ENCODE measurements at regions not wholly inside any gene's neighbourhood (a gene's known extent, or its start where the extent isn't known, plus 50 kb on each side); places are given as distances from the start of the nearest gene placed in this dataset.
"Not testable (repeated sequence)": the region's sequence is repeated elsewhere in the genome, so short reads cannot be mapped to it uniquely, and the experiment has no call there.

DNA sequence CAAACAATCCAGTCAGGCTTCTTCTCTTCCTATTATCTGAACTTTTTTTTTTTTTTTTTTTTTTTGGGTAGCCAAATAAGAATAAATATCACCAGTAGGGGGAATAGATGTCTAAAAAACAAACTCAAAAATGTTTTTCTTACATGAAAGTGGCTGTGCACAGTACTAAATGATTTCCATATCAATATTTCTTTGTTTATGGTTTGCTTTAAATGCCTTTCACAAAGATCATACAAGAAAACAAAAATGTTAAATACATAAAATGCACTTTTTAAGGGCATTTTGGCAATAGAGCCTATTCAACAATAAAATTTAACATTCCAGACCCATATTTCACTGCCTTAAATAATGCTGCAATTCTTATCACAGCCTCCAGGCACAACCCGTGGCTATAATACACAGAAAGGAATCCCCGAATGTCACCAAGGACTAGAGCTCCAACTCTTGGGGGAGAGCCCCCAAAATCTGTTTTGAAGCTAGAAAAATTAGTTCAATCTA lies 91.1 kb upstream of the TBCA start:
- DNase-seq = no peak

GRCh38 chr5:77866198-77866597 lies 90.1 kb upstream of the TBCA start:
- DNase-seq = no peak

DNA sequence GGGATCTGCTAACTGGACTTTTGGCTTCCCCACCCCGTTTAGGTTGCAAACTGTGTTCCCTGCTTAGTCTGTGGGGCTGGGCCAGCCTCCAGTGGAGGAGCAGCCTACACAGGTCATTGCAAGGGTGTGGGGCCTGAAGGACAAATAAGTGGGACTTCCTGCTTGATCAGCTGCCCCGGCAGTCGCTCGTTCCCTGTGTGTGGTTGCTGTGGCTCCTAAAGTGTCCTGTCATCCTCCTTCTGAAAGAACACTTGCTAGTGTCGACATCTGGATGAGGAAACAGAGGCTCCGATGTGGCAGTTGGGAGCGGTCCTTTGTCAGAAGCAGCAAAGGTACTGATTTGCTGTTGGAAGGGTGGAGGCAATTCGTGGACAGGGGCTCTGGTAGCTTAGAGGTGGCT lies 88.9 kb upstream of the TBCA start:
- no peak for DNase-seq

- DNase-seq = no peak
Measured at GRCh38 chr5:77863181-77863580, 87.0 kb upstream of the TBCA start.

DNA sequence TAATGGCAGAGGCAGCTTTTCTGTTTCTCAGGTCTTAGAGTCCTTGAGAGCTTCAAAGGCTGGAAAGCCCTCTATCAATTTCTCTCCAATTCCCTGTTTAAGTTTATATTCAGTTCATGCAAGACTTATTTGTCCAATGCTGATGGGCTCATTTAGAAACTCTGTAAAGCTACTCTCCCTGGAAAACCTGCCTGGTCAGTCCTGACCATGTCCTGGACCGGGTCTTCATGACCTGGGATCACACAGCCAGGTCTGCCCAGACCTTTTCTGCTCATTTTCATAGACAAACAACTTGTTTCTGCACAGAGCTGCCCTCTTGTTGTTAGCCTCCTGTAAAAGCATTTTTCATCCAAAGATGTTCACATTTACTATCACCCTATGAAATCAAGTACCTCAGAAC lies 85.4 kb upstream of the TBCA start:
- DNase-seq = no peak

DNA sequence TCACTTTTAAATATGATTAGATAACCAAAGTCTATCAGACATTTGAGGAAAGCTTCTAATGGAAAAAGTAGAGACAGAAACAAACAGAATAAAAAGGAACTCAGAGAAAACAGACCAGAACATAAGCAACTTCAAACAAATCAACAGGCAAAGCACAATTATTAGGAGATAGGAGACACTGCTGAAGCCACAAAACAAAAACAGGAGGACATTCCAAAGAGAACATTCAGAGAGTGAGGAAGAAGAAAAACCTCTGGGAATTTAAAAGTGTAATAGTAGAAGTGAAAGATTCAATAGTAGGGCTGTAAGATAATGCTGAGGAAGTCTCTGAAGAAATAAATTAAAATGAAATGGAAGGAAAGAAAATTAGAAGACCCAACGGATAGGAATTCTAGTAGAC lies 83.2 kb upstream of the TBCA start:
- no peak for DNase-seq

- not testable (repeated sequence) for DNase-seq
Measured at GRCh38 chr5:77858678-77859077, 82.5 kb upstream of the TBCA start.

- DNase-seq = no peak
Measured at GRCh38 chr5:77855369-77855768, 79.2 kb upstream of the TBCA start.

DNA sequence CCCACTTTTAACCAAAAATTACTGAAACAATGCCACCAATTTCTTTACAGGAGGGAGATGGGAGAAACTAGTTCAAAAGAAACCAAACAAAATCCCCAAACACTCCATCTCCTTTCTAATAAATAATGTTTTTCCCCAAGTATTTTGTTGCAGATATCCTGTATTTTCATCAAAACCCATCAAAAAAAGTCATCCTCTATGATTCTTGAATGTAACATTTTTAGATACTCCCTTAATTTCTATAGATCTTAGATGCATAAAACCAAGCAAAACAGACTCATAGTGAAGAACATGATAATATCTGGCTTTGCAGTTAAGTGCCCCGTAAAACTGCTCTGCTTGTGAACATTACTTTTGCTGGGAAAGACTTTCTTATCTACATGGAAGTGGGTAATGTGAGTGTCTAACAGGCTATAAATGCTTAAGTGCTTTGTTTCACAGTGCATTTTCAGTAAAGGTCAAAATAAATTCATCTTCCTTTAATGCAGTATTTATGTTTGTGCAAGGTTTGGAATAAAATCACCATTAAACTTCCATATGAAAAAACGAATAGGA lies 77.3 kb upstream of the TBCA start:
- DNase-seq = peak; percentile 14

DNA sequence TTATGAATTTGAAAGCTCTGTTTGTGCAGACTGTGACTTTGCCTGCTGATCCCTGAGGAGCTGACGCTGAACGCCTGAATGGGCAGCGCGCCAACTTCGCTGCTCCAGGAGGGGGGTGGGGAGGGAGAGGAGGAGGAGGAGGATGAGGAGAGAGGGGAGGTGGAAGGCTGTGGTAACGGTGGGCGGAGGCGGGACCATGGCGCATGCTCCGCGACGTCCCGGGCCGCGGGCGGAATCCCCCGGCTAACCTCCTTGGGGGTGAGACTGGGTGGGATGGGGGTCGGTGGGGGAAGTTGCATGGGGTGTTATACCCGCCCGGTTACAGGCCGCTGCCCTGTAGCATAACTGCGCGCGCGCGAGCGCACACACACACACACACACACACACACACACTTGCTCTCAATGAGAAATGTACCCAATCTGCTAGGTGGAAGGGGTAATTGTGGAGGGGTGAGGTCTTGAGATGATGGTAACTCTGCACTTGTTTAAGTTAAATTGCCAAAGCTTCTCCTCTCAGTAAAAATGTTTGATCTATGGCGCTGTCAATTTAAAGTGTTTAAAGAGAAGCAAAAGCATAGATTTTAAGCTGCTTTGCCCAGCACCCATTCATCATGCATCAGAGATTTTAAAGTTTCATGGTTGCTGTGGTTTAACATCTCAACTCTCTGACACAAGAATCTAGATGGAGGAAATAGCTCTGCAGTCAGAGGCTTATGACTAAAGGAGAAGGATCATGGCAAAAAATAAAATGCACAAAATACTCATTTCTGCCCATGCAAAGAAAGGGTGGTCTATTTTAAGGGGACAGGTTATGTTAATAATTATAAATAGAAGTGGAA lies 76.6 kb upstream of the TBCA start:
- DNase-seq = peak; percentile 58

GRCh38 chr5:77852068-77852513 lies 76.0 kb upstream of the TBCA start:
- DNase-seq = no peak

DNA sequence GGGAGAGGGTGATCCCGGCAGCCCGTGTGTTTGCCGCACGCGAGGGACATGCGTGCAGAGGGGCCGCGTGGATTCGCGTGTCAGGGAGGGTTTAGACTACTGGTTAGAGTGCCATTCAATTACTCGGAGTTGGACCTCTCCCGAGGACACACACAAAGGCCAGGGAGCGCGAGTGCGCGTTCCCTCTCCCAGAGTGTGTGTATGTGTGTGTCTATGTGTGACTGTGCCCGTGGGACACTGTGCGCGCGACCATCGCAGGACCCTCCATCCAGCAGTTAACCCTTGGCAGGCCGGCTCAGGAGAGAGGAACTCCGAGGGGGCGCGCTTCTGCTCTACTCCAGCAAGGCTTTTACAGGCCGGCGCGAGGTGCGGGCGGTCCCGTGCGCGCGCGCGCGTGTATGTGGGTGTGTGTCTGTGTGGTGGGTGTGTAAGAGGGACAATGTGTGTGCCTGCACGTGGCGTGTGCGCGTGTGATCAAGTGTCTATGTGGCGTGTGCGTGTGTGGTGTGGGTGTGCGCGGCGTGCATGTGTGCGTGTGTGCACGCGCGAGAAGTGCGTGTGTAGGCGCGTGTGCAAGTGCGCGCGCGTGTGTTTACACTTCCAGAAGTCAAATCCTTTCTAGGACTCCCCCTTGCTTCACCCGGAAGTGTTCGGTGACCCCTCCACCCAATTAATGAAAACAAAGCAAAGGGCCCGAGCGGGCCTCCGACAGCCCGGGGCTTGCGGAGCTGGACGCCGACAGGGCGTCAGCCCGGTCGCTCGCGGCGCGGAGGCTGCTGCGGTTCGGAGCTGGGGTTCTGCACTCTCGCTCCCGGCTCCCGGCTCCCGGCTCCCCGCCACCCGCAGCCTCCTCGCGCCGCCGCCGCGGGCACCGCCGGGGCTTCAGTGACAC lies 75.3 kb upstream of the TBCA start:
- peak; percentile 24 for DNase-seq

- DNase-seq = no peak
Measured at GRCh38 chr5:77850536-77851175, 74.5 kb upstream of the TBCA start.

DNA sequence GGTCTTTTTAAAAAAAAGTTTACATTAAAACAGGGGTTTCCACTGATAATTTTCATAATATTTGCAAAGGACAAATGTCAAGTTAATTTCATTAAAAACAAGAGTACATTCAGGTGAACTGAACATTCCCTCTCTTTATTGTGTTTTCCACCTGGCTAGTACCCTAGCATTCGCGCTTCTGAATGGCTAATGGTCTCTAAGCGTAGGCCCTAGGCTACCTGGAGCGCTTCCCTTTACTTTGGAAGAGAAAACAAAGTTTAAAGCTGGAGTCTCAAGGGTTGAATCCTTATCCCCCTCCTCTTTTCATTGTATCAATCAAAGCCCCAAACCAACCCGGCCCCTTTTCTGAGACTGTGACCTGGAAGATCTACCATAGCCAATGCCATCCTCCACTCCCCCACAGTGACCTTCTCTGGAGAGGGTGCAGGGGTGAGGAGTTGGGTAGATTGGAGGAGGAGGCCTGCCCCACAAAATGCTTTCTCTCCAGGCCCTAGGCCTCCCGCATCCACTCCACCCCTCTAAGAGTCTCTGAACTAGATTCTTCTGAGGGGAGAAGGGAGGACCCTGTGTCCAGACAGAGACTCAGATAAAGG lies 73.3 kb upstream of the TBCA start:
- DNase-seq = no peak

- DNase-seq = no peak
Measured at GRCh38 chr5:77847814-77848290, 71.7 kb upstream of the TBCA start.

GRCh38 chr5:77847129-77847460 lies 71.0 kb upstream of the TBCA start:
- no peak for DNase-seq

DNA sequence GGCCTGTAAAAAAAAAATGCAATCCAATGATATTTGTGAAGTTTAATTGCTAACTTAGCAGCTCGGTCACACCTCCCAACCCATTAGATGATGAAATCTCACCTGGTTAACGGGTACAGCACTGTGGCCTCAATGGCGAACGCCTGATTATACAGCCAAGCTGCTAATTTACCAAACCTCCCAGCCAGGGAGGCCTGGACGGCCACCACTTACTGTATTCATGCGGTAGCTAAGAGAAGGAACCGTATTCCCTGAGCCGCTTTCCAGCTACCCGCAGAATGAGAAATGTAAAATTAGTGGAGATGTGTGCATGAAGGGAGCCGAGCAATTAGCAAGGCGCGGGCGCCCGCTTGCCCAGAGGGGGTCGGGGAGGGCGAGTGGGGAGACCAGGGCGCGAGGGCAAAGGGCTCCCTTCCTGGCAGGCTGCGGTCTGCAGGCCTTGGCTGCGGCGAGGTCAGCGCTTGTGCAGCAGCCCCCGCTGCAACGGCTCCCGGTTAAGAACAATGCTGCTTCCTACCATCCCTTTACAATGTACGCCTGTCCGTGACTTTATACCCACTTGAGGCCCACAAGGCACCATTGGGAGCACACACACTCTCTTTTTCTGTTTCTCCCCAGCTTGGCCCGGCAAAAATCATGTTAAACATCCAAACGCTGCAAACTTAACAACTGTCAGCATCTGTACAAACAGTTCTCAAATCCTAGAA lies 70.4 kb upstream of the TBCA start:
- DNase-seq = no peak

DNA sequence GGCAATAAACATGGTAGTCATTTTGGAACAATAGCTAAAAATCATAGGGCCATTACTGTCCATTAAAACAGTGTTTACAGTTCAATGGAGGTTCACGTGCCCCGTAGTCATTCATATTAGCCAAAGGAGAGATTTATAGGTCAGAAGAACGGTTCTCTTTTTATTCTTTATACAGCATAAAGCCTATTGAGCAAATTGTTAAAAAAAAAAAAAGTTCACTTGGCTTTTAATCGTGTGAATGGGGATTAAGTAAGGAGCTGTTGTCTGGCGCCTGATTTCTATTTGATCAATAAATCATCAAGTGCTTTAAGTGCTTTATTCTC lies 69.1 kb upstream of the TBCA start:
- no peak for DNase-seq

GRCh38 chr5:77844623-77845323 lies 68.6 kb upstream of the TBCA start:
- DNase-seq = no peak

DNA sequence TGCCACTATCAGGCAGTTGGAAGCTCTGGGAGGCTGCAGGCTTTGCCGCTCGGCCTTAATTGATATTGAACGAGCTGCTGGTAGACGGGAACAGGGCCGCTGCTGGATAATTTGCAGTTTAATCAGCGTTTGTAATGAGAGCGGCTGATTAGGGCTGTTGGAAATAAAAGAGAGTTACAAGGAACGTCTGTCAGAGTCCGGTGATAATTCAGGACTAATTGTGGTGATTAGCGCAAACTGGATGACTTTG lies 68.2 kb upstream of the TBCA start:
- DNase-seq = no peak

DNA sequence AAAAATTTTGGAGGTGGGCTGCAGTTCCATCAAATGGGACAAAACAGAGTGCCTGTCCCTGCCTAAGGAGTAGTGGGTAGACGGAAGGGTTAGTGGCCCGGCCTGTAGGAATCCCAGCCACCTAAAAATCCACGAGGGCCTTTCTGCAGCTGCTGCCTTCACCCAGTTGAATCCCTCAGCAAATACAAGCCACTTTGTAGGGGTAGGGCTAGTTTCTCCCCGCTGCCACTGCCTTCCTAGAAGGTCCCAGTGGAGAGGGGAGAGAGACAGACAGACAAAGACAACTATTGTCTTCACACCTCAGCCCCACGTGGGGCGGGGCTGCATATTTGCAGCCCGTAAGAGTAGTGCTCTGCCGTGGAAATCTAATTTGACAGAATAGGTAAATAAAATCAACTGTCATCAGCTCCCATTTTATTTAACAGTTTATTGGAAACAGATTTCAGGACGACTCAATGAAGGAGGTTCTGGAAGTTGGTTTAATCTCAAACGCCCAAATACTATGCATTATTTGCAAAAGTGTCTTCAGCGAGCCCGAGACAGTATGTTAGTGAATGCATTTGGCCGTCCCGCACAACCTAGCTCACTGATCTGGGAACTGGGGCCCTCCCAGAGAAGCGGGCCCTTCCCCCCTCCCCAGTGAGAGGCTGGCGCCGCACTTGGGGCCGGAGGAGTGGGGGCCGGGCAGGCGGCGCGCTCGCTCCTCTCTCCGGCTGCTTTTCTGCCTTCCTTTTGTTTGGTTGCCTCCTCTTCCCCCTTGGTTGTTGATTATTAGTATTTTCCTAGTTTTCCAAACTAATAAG lies 67.6 kb upstream of the TBCA start:
- no peak for DNase-seq
